ENCODE measurements at regions not wholly inside any gene's neighbourhood (a gene's known extent, or its start where the extent isn't known, plus 50 kb on each side); places are given as distances from the start of the nearest gene placed in this dataset.
"Not testable (repeated sequence)": the region's sequence is repeated elsewhere in the genome, so short reads cannot be mapped to it uniquely, and the experiment has no call there.

DNA sequence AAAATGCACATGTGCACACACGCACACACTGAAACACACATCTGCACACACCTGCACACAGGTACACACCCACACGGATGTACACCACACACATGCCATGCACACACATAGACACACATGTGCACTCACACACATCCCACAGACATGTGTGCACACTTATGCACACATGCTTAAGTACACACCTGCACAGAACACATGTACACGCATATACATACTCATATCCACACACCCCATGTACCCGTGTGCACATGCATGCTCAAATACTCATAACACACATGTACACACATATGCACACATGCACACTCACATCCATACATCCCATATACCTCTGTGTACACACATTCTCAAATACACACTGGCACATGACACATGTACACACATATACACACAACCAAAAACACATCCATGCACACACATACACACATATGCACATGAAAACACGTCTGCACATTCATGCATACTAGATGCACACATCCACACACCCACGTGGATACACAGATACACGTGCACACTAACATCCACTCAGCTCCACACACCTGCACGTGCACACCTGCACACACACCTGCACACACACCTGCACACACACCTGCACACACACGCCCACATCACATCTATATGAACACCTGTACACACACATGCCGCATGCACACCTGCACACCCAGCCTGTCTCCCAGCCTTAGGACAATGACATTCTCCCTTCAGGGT is 336.7 kb downstream of the ADGRD1 start:
- H3K27ac ChIP-seq, result no peak overlapping the region
- TF ChIP-seq, protein P1, sequence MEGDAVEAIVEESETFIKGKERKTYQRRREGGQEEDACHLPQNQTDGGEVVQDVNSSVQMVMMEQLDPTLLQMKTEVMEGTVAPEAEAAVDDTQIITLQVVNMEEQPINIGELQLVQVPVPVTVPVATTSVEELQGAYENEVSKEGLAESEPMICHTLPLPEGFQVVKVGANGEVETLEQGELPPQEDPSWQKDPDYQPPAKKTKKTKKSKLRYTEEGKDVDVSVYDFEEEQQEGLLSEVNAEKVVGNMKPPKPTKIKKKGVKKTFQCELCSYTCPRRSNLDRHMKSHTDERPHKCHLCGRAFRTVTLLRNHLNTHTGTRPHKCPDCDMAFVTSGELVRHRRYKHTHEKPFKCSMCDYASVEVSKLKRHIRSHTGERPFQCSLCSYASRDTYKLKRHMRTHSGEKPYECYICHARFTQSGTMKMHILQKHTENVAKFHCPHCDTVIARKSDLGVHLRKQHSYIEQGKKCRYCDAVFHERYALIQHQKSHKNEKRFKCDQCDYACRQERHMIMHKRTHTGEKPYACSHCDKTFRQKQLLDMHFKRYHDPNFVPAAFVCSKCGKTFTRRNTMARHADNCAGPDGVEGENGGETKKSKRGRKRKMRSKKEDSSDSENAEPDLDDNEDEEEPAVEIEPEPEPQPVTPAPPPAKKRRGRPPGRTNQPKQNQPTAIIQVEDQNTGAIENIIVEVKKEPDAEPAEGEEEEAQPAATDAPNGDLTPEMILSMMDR (conservative IDR thresholded peaks at IDR 0.05), result no peak

DNA sequence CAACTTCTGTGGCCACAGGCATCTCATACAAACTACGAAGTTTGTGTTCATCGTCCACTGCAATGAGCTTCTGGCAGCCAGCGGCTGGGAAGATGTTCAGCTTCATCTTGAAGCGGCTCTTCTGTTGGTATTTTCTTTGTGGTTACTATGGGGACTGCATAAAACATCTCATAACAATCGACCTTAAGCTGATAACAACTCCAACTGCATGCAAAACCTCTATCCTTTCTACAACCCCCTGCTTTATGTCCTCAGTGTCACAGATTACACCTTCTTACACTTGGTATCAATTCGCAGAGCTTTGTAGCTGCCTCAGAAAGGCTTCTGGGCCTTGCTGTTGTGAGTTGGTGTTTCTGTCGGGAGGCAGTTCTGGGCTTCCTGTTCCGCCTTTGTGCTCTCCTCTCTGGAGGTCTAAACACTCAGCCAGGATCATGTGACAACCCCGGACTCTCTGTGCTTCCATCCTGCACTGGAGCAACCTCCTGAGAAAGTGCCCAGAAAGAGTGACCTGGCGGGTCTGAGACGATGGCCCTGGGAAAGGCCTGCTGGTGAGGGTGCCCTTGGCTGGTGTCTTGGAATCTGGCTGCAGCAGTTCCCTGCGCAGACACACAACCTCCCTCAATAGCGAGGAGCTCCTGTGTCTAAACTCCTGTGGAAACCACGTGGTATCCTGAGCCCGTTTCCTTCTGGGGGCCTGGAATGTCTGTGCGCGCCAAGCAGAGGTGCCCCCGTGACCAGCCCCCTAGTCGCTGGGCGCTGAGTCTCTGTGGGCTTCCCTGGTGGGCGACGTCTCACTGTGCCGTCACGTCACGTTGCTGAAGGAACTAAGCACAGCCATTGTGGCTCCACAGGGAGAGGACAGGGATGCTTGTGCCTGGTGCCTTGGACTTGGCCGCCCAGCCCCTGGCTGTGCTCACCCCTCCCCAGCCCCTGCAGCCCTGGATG is 339.6 kb downstream of the ADGRD1 start:
- H3K27ac ChIP-seq, result not testable (repeated sequence)

DNA sequence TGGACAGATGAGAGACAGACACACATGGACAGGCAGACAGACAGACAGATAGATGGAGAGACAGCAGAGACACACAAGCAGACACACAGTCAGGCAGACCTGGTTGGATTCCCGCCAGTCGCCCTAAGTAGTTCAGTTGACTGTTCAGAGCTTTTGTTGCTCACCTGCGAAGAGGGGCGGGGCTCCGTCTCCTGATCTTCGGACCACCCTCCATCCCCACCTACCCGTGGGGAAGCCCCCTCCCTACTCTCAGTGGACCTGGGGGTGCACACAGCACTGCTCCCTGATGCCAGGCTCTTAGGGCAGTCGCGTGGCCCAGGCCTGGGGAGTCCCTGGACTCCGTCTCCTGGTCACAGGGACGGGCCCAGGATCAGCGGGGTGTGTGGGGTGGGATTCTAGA is 341.0 kb downstream of the ADGRD1 start:
- H3K27ac ChIP-seq, result not testable (repeated sequence)

DNA sequence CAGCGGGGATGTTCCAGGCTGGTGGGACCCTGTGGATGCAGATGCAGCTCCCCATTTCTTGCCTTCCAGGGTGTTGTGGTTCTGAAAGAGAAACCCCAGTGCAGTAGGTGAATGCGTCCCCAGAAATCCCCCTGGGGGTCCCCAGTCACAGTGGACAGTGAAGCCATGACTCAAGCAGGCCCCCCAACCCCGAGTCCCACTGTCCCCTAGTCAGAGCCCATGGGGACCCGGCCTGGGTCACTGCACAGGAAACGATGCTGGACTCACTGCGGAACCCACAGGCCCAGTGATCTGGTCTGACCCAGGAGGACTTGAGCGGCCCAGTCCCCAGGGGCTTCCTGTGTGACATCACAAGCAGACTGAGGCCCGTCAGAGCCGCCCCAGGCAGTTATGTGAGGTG is 341.4 kb downstream of the ADGRD1 start:
- H3K27ac ChIP-seq, result not testable (repeated sequence)

DNA sequence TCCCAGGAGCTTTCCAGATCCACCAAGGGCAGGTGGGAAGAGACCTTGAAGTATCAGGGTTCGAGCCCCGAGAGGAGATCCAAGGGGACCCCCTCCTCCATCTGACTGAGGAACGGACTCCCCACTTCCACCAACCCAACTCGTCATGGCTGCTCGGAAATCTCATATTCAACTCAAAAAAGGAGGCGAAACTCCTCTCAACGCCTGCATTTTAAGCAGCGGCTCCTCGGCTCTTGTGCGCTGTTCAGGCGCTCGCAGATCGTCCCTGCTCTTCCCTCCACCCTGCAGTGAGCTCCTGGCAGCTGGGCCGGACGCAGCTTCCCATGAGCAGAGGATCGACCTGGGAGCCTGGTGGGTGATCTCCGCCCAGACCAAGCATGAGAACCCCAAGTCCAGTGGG is 341.9 kb downstream of the ADGRD1 start:
- not testable (repeated sequence) for H3K27ac ChIP-seq

DNA sequence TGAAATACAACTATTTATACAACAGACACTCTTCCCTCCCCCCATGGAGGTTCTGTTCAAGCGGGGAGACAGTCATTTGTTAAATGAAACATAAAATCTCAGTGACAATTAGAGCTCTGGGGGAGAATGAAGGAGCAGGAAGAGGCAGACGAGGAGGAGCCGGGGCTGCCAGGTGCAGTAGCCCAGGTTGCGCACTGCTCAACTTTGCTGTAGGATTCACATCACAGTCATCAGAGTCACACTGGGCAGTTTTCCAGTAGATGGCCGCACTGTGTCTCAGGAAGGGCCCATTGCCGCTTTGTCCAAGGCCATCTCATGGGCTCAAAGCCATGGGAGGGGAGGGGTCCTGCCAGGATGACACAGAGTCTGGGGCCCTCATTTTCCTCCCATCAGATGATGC is 342.4 kb downstream of the ADGRD1 start:
- H3K27ac ChIP-seq, result not testable (repeated sequence)

DNA sequence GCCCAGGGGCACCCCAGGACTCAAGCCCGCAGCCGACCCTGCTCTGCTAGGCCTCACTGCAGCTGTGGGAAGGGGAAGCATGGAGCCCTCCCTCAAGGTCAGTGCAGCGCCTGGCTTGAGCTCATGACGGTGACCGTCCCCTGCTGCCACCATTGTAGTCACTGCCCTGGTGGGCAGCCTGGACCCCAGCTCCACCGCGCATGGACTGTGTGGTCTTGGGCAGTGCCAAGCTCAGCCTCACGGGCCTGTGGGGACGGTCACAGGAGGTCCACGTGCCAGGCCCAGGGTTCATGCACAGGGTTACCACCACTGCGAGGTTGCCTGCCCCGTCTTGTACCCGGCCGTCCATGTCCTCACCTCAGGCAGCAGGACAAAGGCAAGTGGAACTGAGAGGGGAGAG is 342.9 kb downstream of the ADGRD1 start:
- not testable (repeated sequence) for H3K27ac ChIP-seq

DNA sequence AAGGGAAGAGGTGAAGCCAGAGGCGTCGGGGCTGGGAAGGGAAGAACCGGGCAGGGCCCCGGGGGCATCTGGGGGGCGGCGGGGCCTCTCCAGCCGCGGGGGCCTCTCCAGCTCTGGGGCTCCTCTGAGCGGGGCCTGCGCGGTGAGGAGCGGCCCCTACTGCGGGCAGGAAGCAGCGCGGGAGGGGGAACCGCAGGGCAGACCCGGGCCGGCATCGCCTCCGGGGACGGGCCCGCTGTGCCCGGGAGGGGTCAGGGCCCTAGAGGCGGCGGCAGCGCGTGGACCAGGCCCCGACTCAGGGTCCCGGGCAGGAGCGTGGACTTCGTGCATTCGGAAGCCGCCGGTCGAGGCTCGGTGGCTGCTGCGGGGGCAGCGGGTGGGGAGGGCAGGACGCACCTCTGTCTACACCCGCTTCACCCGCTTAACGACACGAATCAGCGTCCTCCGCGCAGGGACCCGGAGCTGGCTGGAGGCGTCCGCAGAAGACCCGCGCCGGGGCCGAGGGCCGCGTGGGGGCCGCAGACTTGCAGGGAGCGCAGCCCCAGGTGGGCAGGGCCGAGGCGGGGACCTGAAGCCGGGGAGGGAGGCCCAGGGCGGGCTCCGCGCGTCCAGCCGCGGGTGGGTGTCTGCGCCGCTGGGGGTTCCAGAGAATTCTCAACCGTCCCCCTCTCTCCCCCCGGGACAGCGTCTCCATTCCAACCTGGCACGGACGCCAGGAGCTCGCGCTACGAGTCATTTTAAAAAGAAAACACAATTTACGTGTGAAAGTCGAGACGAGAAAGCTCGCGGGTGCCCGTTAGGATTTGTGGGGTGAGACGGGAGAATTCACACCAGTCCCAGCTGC is 345.0 kb downstream of the ADGRD1 start:
- not testable (repeated sequence) for H3K27ac ChIP-seq

DNA sequence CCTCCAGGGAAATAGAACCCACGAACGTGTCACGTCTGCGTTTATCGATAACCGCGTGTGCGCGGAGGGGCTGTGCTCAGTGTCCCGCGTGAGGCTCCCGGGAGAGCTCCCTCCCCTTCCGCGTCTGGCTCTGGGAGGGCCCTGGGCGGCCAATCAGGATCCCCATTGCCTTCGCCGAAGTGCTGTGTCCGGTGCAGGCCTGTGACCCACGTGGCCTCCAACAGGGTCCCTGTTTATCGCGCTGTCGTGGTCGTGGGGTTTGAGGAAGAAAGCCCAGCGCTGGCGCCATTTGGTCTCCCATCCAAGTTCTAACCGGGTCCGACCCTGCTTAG is 345.6 kb downstream of the ADGRD1 start:
- H3K27ac ChIP-seq, result not testable (repeated sequence)

DNA sequence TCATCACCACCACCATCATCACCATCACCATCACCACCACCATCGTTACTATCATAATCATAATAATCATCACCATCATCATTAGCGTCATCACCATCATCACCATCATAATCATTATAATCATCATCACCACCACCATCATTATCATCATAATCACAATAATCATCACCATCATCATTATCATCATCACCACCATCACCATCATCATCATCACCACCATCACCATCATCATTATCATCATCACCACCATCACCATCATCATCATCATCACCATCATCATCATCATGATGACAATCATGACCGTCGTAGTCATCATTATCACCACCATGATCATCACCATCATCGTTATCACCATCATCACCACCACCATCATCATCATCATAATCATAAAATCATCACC is 349.9 kb downstream of the ADGRD1 start:
- not testable (repeated sequence) for H3K27ac ChIP-seq

DNA sequence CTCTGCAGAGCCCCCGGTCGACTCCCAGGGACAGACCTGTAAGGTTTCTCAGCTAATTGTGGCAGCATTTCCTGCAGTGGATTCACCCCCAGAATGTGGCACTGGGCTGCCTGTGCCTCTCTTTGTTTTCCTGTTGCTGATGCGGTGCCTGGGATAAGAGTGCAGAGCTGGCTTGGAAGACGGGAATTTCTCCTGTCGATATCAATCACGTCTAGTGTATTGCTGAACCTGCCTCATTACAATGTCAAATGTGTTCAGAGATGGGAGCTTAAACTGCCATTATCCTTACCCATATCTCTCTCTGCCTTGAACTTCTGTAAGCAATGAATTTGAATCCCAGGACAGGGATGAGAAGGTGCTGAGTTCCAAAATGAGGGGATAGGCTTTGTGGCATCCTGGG is 350.9 kb downstream of the ADGRD1 start:
- not testable (repeated sequence) for H3K27ac ChIP-seq

DNA sequence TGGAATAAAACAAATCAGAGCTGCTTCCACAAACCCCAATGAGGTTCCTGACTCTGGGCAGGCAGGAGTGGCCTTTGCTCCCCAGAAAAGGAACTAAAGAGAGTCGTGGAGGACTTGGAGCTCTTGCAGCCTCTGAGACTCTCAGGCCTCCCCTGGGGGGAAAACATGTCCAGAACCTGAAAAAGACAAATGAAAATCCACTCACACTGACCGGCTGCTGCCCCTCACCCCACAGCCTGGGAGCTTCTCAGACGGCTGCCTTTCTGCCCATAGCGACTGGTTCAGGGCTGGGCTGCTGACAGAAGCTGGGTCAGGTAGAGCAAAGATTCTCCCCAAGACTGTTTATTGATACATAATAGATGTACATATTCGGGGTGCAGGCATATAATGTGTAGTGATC is 356.0 kb downstream of the ADGRD1 start:
- H3K27ac ChIP-seq, result no peak overlapping the region
- TF ChIP-seq, protein P1 (conservative IDR thresholded peaks at IDR 0.05), result no peak

DNA sequence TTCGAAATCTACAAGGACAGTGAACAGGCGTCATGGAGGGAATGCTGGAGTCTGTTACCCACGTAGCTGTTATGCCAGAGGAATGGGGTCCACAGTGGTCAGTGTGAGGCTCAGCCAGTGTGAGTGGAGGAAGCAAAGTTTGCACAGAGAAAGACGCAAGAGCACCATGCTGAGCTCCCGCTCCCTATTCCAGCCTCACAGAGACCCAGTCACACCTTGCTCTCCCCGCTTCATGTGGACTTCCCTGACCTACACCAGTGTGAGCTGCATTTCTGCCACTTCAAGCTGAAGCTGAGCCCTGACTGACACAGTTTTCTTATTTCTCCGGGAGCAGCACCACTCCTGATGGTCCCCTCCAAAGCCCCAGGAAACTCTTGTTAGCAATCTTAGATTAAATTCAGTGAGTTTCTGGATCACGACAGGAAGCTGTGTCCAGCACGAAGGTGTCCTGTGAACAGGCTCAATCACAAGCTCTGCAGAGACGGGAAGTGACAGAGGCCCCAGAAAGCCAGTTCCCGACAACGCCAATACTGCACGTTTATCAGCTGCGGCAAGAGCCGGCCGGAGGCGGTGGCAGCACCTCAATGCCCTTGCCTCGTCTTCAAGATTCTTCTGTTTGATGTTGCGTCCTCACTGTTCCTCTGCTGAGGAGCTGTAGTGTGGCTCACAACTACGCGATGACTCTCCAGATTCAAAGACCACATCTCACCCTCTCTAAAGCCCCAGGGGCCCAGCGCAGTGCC is 356.7 kb downstream of the ADGRD1 start:
- H3K27ac ChIP-seq, result not testable (repeated sequence)

DNA sequence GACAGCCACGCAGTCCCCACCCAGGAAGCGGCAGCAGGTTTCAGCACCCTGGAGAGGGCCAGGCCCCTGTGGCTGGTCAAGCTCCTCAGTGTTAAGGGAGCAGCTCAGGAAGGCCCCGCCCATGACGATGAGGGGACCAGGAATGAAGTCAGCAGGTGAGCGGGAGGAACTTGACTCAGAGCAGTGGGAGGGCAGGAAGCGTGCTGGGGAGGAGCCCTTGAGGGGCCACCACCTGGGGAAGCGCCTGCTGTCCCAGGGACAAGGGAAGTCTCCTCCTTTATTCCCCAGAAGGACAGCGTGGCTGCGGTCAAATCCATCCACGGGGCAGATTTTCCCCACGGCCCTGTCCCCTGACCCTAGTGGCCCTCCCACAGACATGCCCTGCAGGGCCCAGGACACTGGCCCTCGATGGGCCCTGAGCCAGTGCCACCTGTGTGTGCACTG is 357.6 kb downstream of the ADGRD1 start:
- not testable (repeated sequence) for H3K27ac ChIP-seq

All from VCaP (cell line).